CD4-positive, alpha-beta T cell (primary cell): ENCODE measurements at regions not wholly inside any gene's neighbourhood (a gene's known extent, or its start where the extent isn't known, plus 50 kb on each side); places are given as distances from the start of the nearest gene placed in this dataset.

Source experiments
- ATAC-seq: fragments of 200-7000 bp; cut with Tn5 transposase; one replicate; pipeline ENCODE4 v1.10.0; 2022; ENCODE audit warnings: mild to moderate bottlenecking; ENCODE audit not compliant: poor library complexity
- CTCF ChIA-PET: fragments of 350-600 bp; sonication (Branson Sonifier 250); formaldehyde crosslinking; loops from one replicate; lab custom pipeline; 2021; ENCODE audit warnings: antibody characterized with exemption, inconsistent platforms; lab: Charles Lee
- POLR2A ChIA-PET: fragments of 350-600 bp; sonication (Branson Sonifier 250); formaldehyde crosslinking; loops from one replicate; lab custom pipeline; 2021; ENCODE audit warnings: antibody characterized with exemption, inconsistent platforms; lab: Charles Lee
- DNase-seq, 14 experiments: peaks; one replicate each; pipeline ENCODE4 v3.0.0-alpha.2; 2013 to 2020; ENCODE audit warnings: mixed read lengths in 2 of 14
- H3K27ac ChIP-seq, 2 donors: one replicate each; pipeline versions ENCODE4 v1.5.1 to v1.7.0; 2013; ENCODE audit warnings: low read length in 2 of 2, low read depth in 1 of 2, mild to moderate bottlenecking in 1 of 2
- H3K27me3 ChIP-seq, 2 experiments: 1 replicate in 1 of 2; 2 replicates in 1 of 2; pipeline versions ENCODE4 v1.6.1 to v1.7.0; 2013; ENCODE audit warnings: low read length in 2 of 2, control low read depth in 1 of 2, mild to moderate bottlenecking in 1 of 2, moderate library complexity in 1 of 2; ENCODE audit not compliant: insufficient read depth in 2 of 2, control insufficient read depth in 1 of 2
- H3K36me3 ChIP-seq: one replicate; pipeline ENCODE4 v1.6.1; 2013; ENCODE audit warnings: low read length, control low read depth; ENCODE audit not compliant: insufficient read depth
- H3K4me1 ChIP-seq: one replicate; pipeline ENCODE4 v1.6.1; 2013; ENCODE audit warnings: low read length, control low read depth; ENCODE audit not compliant: insufficient read depth
- H3K4me3 ChIP-seq: one replicate; pipeline ENCODE4 v1.5.1; 2013; ENCODE audit warnings: mild to moderate bottlenecking, low read length, moderate library complexity
- H3K9me3 ChIP-seq, 2 experiments: 1 replicate in 1 of 2; 2 replicates in 1 of 2; pipeline versions ENCODE4 v1.6.1 to v1.7.0; 2013; ENCODE audit warnings: low read length in 2 of 2, mild to moderate bottlenecking in 2 of 2, control low read depth in 1 of 2, moderate library complexity in 1 of 2; ENCODE audit not compliant: control insufficient read depth in 1 of 2, insufficient read depth in 1 of 2
- H3K27ac Mint-ChIP-seq: one replicate; pipeline ENCODE4 v1.8.0; 2020; ENCODE audit warnings: mixed read lengths
- H3K27me3 Mint-ChIP-seq: one replicate; pipeline ENCODE4 v1.8.0; 2021; ENCODE audit warnings: mixed read lengths
- H3K36me3 Mint-ChIP-seq: one replicate; pipeline ENCODE4 v1.8.0; 2021; ENCODE audit warnings: low read depth, mixed read lengths
- H3K4me1 Mint-ChIP-seq: one replicate; pipeline ENCODE4 v1.8.0; 2021; ENCODE audit warnings: low read depth, mixed read lengths
- H3K4me3 Mint-ChIP-seq: one replicate; pipeline ENCODE4 v1.8.0; 2020; ENCODE audit warnings: mild to moderate bottlenecking, mixed read lengths
- H3K9me3 Mint-ChIP-seq: one replicate; pipeline ENCODE4 v1.8.0; 2020; ENCODE audit warnings: mixed read lengths
- CTCF ChIP-seq: fragments of 200-600 bp; IDR thresholded peaks from one replicate; pipeline ENCODE4 v1.8.0; 2022; ENCODE audit warnings: antibody characterized with exemption, mild to moderate bottlenecking
- intact Hi-C, 2 experiments: fragments of 100-400 bp; cut with DNase I in 1 of 2; cut with micrococcal nuclease in 1 of 2; formaldehyde crosslinking; loops; one replicate each; pipeline versions ENCODE4 v1.15.1 to v1.9.0; 2023 to 2025; cut with DNase I, micrococcal nuclease

- Mint-ChIP-seq H3K4me3 (no peak overlapping the region), H3K27me3 (peaks cover 22% of the 10 kb centered on the region), H3K9me3 (no peaks in the 10 kb centered on the region), H3K27ac (no peak overlapping the region), H3K36me3 (no peaks in the 10 kb centered on the region), H3K4me1 (no peaks in the 10 kb centered on the region)
- Histone ChIP-seq H3K36me3 (no peaks in the 10 kb centered on the region), H3K27me3 (peaks cover 0 to 6% of the 10 kb centered on the region in 2 experiments), H3K27ac (no peak overlapping the region), H3K9me3 (peaks cover 0 to 9% of the 10 kb centered on the region in 2 experiments), H3K4me1 (no peaks in the 10 kb centered on the region), H3K4me3 (no peak overlapping the region)
- TF ChIP-seq CTCF, result no peak
- ATAC-seq (no peak), DNase-seq (no peak)
- POLR2A ChIA-PET, result no interaction called here
- CTCF ChIA-PET, result no interaction called here
- intact Hi-C loops, result no loop called here
Observed at GRCh38 chr10:78684947-78685346, 383.8 kb upstream of the ZMIZ1 start.

DNA sequence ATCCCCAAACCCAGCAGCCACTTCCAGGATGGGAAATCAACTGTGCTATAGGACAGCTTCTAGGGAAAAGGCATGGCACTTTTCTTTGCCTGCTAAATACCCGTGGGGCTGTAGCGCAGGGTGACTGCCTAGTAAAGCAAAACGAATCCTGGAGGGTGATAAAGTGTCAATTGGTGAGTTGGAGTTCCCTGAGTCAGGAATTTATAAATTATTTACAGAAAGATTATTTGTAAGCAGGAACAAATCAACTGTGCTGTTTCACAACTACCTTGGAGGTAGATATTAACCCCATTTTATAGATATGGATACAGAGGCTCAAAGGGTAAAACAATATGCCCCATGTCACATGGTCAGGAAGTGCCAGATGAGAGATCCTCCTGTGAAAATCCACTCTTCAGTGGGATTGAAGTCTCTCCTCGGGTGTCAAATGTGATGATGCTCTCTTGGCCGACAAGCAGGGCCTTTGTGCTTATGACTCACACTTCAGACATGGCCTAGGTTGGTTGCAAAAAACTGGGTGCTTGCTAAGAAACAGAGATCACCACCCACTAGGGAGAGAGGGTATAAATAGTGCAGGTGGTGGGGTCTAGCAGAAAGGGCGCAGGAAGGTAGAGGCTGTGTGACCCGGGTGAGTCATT, 383.2 kb upstream of the ZMIZ1 start:
- no peaks in the 10 kb centered on the region for H3K9me3 Mint-ChIP-seq
- no peaks in the 10 kb centered on the region for H3K4me1 Mint-ChIP-seq
- H3K4me3 ChIP-seq, result no peak overlapping the region
- CTCF ChIA-PET, result no interaction called here
- no peak overlapping the region for H3K27ac ChIP-seq
- DNase-seq (no peak), ATAC-seq (no peak)
- TF ChIP-seq CTCF, result no peak
- H3K9me3 ChIP-seq, result peaks cover 0 to 9% of the 10 kb centered on the region in 2 experiments
- no peaks in the 10 kb centered on the region for H3K36me3 ChIP-seq
- no peak overlapping the region for H3K27ac Mint-ChIP-seq
- peaks cover 22% of the 10 kb centered on the region for H3K27me3 Mint-ChIP-seq
- H3K27me3 ChIP-seq, result peaks cover 0 to 6% of the 10 kb centered on the region in 2 experiments
- intact Hi-C loops, result no loop called here
- no peak overlapping the region for H3K4me3 Mint-ChIP-seq
- POLR2A ChIA-PET, result no interaction called here
- no peaks in the 10 kb centered on the region for H3K4me1 ChIP-seq
- no peaks in the 10 kb centered on the region for H3K36me3 Mint-ChIP-seq

- H3K27me3 Mint-ChIP-seq, result peaks cover 17% of the 10 kb centered on the region
- no peaks in the 10 kb centered on the region for H3K9me3 Mint-ChIP-seq
- intact Hi-C loops, result no loop called here
- Histone ChIP-seq H3K4me3 (no peak overlapping the region), H3K27me3 (peaks cover 0 to 6% of the 10 kb centered on the region in 2 experiments), H3K27ac (no peak overlapping the region), H3K36me3 (no peaks in the 10 kb centered on the region), H3K4me1 (no peaks in the 10 kb centered on the region), H3K9me3 (peaks cover 0 to 9% of the 10 kb centered on the region in 2 experiments)
- no peaks in the 10 kb centered on the region for H3K4me1 Mint-ChIP-seq
- no peaks in the 10 kb centered on the region for H3K36me3 Mint-ChIP-seq
- ATAC-seq (no peak), DNase-seq (no peak)
- H3K27ac Mint-ChIP-seq, result no peak overlapping the region
- ChIA-PET CTCF (no interaction called here), POLR2A (no interaction called here)
- TF ChIP-seq CTCF, result no peak
- no peak overlapping the region for H3K4me3 Mint-ChIP-seq
Observed at GRCh38 chr10:78686444-78687060, 382.2 kb upstream of the ZMIZ1 start.
